ENCODE measurements at regions not wholly inside any gene's neighbourhood (a gene's known extent, or its start where the extent isn't known, plus 50 kb on each side); places are given as distances from the start of the nearest gene placed in this dataset.
"Not testable (repeated sequence)": the region's sequence is repeated elsewhere in the genome, so short reads cannot be mapped to it uniquely, and the experiment has no call there.

GRCh38 chr15:20404571-20404970 lies 137.0 kb downstream of the GOLGA6L6 start:
- H3K4me1 ChIP-seq (replicated peaks in 1 of 2); H3K27ac ChIP-seq; H3K4me3 ChIP-seq; in situ Hi-C loops (cut with MboI; ENCODE audit: low pct_unique_long_range_greater_than_20kb in 2 of 9, low sequenced_read_pairs in 9 of 9, unreplicated experiment in 9 of 9); ATAC-seq (replicated peaks in 6 of 8): not testable (repeated sequence)
- 0 to 100% (median 20%) methylated on average over 1 of the region's 1 CpG for WGBS, 10 experiments

DNA sequence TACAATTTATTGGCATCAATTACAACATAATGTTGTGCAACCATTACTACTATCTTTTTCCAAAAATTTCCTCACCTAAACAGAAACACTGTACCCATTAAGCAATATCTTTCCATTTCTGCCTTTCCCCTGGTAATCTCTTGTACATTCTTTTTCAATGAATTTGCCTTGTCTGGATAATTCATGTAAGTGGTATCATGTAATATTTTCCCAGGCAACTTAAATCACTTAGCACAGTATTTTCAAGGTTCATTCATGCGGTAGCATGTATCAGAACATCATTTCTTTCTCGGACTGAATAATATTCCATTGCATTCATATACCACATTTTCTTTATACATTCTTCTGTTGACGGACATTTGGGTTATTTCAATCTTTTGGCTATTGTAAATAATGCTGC lies 139.0 kb downstream of the GOLGA6L6 start:
- ATAC-seq (replicated peaks in 6 of 8); in situ Hi-C loops (cut with MboI; ENCODE audit: low pct_unique_long_range_greater_than_20kb in 2 of 9, low sequenced_read_pairs in 9 of 9, unreplicated experiment in 9 of 9); H3K27ac ChIP-seq; H3K4me3 ChIP-seq; H3K4me1 ChIP-seq (replicated peaks in 1 of 2): not testable (repeated sequence)
- WGBS, 10 experiments, result 10 to 94% (median 41%) methylated on average over 1 to 3 of the region's 3 CpGs

GRCh38 chr15:20401058-20401457 lies 140.5 kb downstream of the GOLGA6L6 start:
- WGBS, 10 experiments, result 8 to 96% (median 31%) methylated on average over 1 to 3 of the region's 3 CpGs; no CpG with 5 or more reads in 2 of the 10 experiments
- ATAC-seq (replicated peaks in 6 of 8); H3K4me3 ChIP-seq; H3K4me1 ChIP-seq (replicated peaks in 1 of 2); in situ Hi-C loops (cut with MboI; ENCODE audit: low pct_unique_long_range_greater_than_20kb in 2 of 9, low sequenced_read_pairs in 9 of 9, unreplicated experiment in 9 of 9); H3K27ac ChIP-seq: not testable (repeated sequence)

GRCh38 chr15:20398680-20399079 lies 142.9 kb downstream of the GOLGA6L6 start:
- not testable (repeated sequence) for ATAC-seq (replicated peaks in 6 of 8); H3K4me1 ChIP-seq (replicated peaks in 1 of 2); H3K27ac ChIP-seq; H3K4me3 ChIP-seq
- in situ Hi-C loops (cut with MboI; ENCODE audit: low pct_unique_long_range_greater_than_20kb in 2 of 9, low sequenced_read_pairs in 9 of 9, unreplicated experiment in 9 of 9), result loop anchor here in 1 of 9 experiments (25.0 kb wide), 1 partner anchor 136 kb away; no protein-coding TSS in a partner anchor
- WGBS, 10 experiments, result 0 to 90% (median 38%) methylated on average over 2 to 5 of the region's 5 CpGs; no CpG with 5 or more reads in 1 of the 10 experiments

DNA sequence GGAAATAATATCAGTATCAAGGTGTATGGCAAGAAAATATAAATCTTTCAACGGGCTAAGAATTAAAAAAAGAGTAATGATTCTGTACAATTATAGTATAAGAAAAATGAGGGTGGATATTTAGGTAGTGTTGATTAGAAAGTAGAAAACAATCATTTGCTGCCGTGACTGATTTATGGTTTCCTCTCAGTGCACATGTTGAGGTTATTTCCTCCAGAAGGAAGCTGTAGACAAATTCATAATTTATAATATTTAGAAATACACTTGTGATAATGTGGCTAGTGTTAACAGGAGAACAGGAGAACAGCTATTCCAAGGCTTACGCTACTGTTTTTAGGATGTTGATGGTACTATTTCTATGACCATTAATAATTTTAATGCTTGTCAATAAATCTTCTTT lies 153.4 kb downstream of the GOLGA6L6 start:
- H3K4me3 ChIP-seq; H3K27ac ChIP-seq; ATAC-seq (replicated peaks in 6 of 8); H3K4me1 ChIP-seq (replicated peaks in 1 of 2): not testable (repeated sequence)
- in situ Hi-C loops (cut with MboI; ENCODE audit: low pct_unique_long_range_greater_than_20kb in 2 of 9, low sequenced_read_pairs in 9 of 9, unreplicated experiment in 9 of 9), result loop anchor here in 1 of 9 experiments (25.0 kb wide), 1 partner anchor 126 kb away; no protein-coding TSS in a partner anchor
- 9 to 78% (median 37%) methylated on average over 1 to 3 of the region's 3 CpGs; no CpG with 5 or more reads in 1 of the 10 experiments for WGBS, 10 experiments

DNA sequence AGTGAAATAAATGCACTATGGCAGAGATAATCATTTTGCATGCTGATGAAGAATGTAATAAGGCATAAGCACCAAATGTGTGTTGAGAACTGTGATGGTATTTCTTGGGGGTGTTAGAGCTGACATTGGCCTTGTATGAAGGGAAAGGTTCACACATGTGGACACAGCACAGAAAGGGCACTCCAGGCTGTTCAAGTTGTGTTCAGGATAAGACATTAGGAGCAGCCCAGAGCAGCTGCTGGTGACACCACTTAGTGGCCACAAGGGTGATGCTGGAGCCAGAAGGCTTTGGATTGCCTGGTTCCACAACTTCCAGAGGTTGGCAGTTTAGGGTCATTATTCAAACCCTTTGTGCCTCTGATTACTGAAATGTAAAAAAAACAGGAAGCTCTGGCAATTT lies 155.4 kb downstream of the GOLGA6L6 start:
- in situ Hi-C loops (cut with MboI; ENCODE audit: low pct_unique_long_range_greater_than_20kb in 2 of 9, low sequenced_read_pairs in 9 of 9, unreplicated experiment in 9 of 9), result loop anchor here in 1 of 9 experiments (25.0 kb wide), 1 partner anchor 124 kb away; no protein-coding TSS in a partner anchor
- no peak overlapping the region for H3K27ac ChIP-seq
- no peak for ATAC-seq (replicated peaks in 6 of 8)
- H3K4me3 ChIP-seq, result no peak overlapping the region
- no peaks in the 10 kb centered on the region for H3K4me1 ChIP-seq (replicated peaks in 1 of 2)

GRCh38 chr15:20380199-20380598 lies 161.4 kb downstream of the GOLGA6L6 start:
- 0 to 83% (median 40%) methylated on average over 1 to 5 of the region's 5 CpGs; no CpG with 5 or more reads in 3 of the 10 experiments for WGBS, 10 experiments
- H3K4me3 ChIP-seq; H3K27ac ChIP-seq; H3K4me1 ChIP-seq (replicated peaks in 1 of 2); ATAC-seq (replicated peaks in 6 of 8): not testable (repeated sequence)
- in situ Hi-C loops (cut with MboI; ENCODE audit: low pct_unique_long_range_greater_than_20kb in 2 of 9, low sequenced_read_pairs in 9 of 9, unreplicated experiment in 9 of 9), result loop anchor here in 1 of 9 experiments (25.0 kb wide), 1 partner anchor 118 kb away; no protein-coding TSS in a partner anchor

DNA sequence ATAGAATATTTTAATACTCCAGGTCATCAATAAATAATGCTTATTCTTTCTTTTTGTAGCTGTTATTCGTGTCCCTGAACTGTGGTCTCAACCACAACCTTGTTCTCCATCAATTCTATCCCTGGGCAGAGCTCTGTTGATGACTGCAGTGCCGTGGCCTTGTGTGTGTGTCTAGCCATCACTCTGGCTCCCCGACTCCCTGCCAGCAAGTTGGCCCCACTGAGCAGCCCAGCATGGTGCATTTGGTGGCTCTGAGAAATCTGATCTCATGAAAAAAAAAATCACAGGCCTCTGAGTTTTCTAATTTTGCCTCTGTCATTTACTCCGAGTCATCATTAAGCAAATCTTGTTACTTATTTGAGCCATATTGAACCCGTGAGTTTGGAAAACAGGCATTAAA lies 164.7 kb downstream of the GOLGA6L6 start:
- Histone ChIP-seq H3K27ac (no peak overlapping the region), H3K4me3 (no peak overlapping the region), H3K4me1 (replicated peaks in 1 of 2) (no peaks in the 10 kb centered on the region)
- in situ Hi-C loops (cut with MboI; ENCODE audit: low pct_unique_long_range_greater_than_20kb in 2 of 9, low sequenced_read_pairs in 9 of 9, unreplicated experiment in 9 of 9), result loop anchor here in 1 of 9 experiments (25.0 kb wide), 1 partner anchor 115 kb away; no protein-coding TSS in a partner anchor
- no peak for ATAC-seq (replicated peaks in 6 of 8)
- WGBS, 10 experiments, result 0 to 81% (median 21%) methylated on average over 1 to 5 of the region's 5 CpGs; no CpG with 5 or more reads in 2 of the 10 experiments

GRCh38 chr15:20372416-20372815 lies 169.2 kb downstream of the GOLGA6L6 start:
- ATAC-seq (replicated peaks in 6 of 8); H3K4me3 ChIP-seq; H3K27ac ChIP-seq; in situ Hi-C loops (cut with MboI; ENCODE audit: low pct_unique_long_range_greater_than_20kb in 2 of 9, low sequenced_read_pairs in 9 of 9, unreplicated experiment in 9 of 9); H3K4me1 ChIP-seq (replicated peaks in 1 of 2): not testable (repeated sequence)

GRCh38 chr15:20369500-20369899 lies 172.1 kb downstream of the GOLGA6L6 start:
- 11 to 96% (median 33%) methylated on average over 3 of the region's 3 CpGs for WGBS, 10 experiments
- Histone ChIP-seq H3K27ac (no peak overlapping the region), H3K4me3 (no peak overlapping the region), H3K4me1 (replicated peaks in 1 of 2) (no peaks in the 10 kb centered on the region)
- in situ Hi-C loops (cut with MboI; ENCODE audit: low pct_unique_long_range_greater_than_20kb in 2 of 9, low sequenced_read_pairs in 9 of 9, unreplicated experiment in 9 of 9), result no loop called here
- ATAC-seq (replicated peaks in 6 of 8), result no peak

DNA sequence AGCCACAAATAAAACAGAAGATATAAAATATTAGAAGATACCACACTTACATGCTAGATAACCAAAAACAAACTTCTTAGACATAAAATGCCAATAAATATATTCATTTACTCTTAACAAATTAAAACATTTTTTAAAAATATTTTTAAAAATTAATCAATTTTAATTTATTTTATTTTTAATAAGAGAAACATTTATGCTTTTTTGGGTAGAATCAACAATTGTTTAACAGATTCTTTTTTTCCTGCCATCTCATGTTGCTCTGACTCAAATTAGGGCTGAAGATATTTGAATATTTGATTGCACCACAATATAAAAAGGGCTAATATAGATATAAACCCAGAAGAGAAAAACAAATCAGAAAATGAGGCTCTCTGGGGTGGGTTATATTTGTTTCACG lies 172.6 kb downstream of the GOLGA6L6 start:
- Histone ChIP-seq H3K4me3 (no peak overlapping the region), H3K4me1 (replicated peaks in 1 of 2) (no peaks in the 10 kb centered on the region), H3K27ac (no peak overlapping the region)
- WGBS, 10 experiments, result 0 to 90% (median 6%) methylated on average over 1 of the region's 1 CpG
- no peak for ATAC-seq (replicated peaks in 6 of 8)
- in situ Hi-C loops (cut with MboI; ENCODE audit: low pct_unique_long_range_greater_than_20kb in 2 of 9, low sequenced_read_pairs in 9 of 9, unreplicated experiment in 9 of 9), result no loop called here

DNA sequence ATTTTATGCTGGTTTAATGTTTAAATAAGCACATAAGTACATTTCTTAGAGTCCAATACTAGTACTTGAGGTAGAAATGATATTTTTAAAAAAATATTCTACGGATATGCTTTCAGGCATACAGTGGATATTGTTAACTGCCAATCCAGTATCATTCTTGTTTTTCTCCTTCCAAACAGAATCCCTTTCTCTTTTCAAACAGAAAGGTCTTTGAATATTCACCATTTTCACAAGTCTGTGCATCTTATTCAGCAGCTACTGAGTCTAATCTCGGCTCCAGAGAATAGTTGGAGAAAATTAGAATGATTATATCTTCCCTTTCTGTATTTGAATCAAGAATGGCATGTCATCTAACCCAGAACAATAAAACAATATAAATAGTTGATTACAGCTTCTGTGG lies 174.5 kb downstream of the GOLGA6L6 start:
- no peak for ATAC-seq (replicated peaks in 6 of 8)
- no peak overlapping the region for H3K27ac ChIP-seq
- no peak overlapping the region for H3K4me3 ChIP-seq
- no peaks in the 10 kb centered on the region for H3K4me1 ChIP-seq (replicated peaks in 1 of 2)
- 0 to 72% (median 12%) methylated on average over 1 to 2 of the region's 2 CpGs for WGBS, 10 experiments
- in situ Hi-C loops (cut with MboI; ENCODE audit: low pct_unique_long_range_greater_than_20kb in 2 of 9, low sequenced_read_pairs in 9 of 9, unreplicated experiment in 9 of 9), result no loop called here

- 3 to 89% (median 14%) methylated on average over 4 to 5 of the region's 5 CpGs for WGBS, 10 experiments
- ATAC-seq (replicated peaks in 6 of 8); H3K27ac ChIP-seq; H3K4me3 ChIP-seq; H3K4me1 ChIP-seq (replicated peaks in 1 of 2); in situ Hi-C loops (cut with MboI; ENCODE audit: low pct_unique_long_range_greater_than_20kb in 2 of 9, low sequenced_read_pairs in 9 of 9, unreplicated experiment in 9 of 9): not testable (repeated sequence)
These were observed 178.0 kb downstream of the GOLGA6L6 start for GRCh38 chr15:20363591-20363990.

GRCh38 chr15:20361091-20361490 lies 180.5 kb downstream of the GOLGA6L6 start:
- in situ Hi-C loops (cut with MboI; ENCODE audit: low pct_unique_long_range_greater_than_20kb in 2 of 9, low sequenced_read_pairs in 9 of 9, unreplicated experiment in 9 of 9), result no loop called here
- Histone ChIP-seq H3K4me3 (no peak overlapping the region), H3K4me1 (replicated peaks in 1 of 2) (no peaks in the 10 kb centered on the region), H3K27ac (no peak overlapping the region)
- no peak for ATAC-seq (replicated peaks in 6 of 8)
